ENCODE measurements at regions not wholly inside any gene's neighbourhood (a gene's known extent, or its start where the extent isn't known, plus 50 kb on each side); places are given as distances from the start of the nearest gene placed in this dataset.
"Not testable (repeated sequence)": the region's sequence is repeated elsewhere in the genome, so short reads cannot be mapped to it uniquely, and the experiment has no call there.

- no peak for DNase-seq
Observed at GRCh38 chr17:11182430-11182829, 58.6 kb upstream of the SHISA6 start.

GRCh38 chr17:11178581-11178980 is 62.4 kb upstream of the SHISA6 start:
- DNase-seq, result no peak

- DNase-seq, result no peak
Observed at GRCh38 chr17:11177340-11177739, 63.7 kb upstream of the SHISA6 start.

GRCh38 chr17:11176549-11176948 is 64.5 kb upstream of the SHISA6 start:
- no peak for DNase-seq

- no peak for DNase-seq
Observed at GRCh38 chr17:11170881-11171280, 70.1 kb upstream of the SHISA6 start.

GRCh38 chr17:11151818-11152425 is 89.1 kb upstream of the SHISA6 start:
- no peak for DNase-seq

- DNase-seq, result not testable (repeated sequence)
Observed at GRCh38 chr17:11150906-11151511, 90.0 kb upstream of the SHISA6 start.

- DNase-seq, result peak; percentile 15
Observed at GRCh38 chr17:11144358-11145233, 96.4 kb upstream of the SHISA6 start.

- DNase-seq, result no peak
Observed at GRCh38 chr17:11142231-11142630, 98.8 kb upstream of the SHISA6 start.

- DNase-seq, result no peak
Observed at GRCh38 chr17:11140501-11140900, 100.5 kb upstream of the SHISA6 start.

GRCh38 chr17:11140043-11140442 is 101.0 kb upstream of the SHISA6 start:
- DNase-seq, result no peak

- DNase-seq, result no peak
Observed at GRCh38 chr17:11138023-11138422, 103.0 kb upstream of the SHISA6 start.

GRCh38 chr17:11135819-11136218 is 105.2 kb upstream of the SHISA6 start:
- DNase-seq, result no peak

- no peak for DNase-seq
Observed at GRCh38 chr17:11130367-11130766, 110.6 kb upstream of the SHISA6 start.

GRCh38 chr17:11122908-11123307 is 118.1 kb upstream of the SHISA6 start:
- DNase-seq, result no peak

- DNase-seq, result no peak
Observed at GRCh38 chr17:11121341-11121985, 119.5 kb upstream of the SHISA6 start.

- no peak for DNase-seq
Observed at GRCh38 chr17:11109106-11109505, 131.9 kb upstream of the SHISA6 start.

- DNase-seq, result no peak
Observed at GRCh38 chr17:11105141-11105540, 135.9 kb upstream of the SHISA6 start.

GRCh38 chr17:11097121-11097520 is 143.9 kb upstream of the SHISA6 start:
- DNase-seq, result no peak

- DNase-seq, result no peak
Observed at GRCh38 chr17:11094331-11094730, 146.7 kb upstream of the SHISA6 start.

- DNase-seq, result no peak
Observed at GRCh38 chr17:11086646-11087340, 154.2 kb upstream of the SHISA6 start.

GRCh38 chr17:11082559-11082958 is 158.5 kb upstream of the SHISA6 start:
- DNase-seq, result no peak

GRCh38 chr17:11081342-11081741 is 159.7 kb upstream of the SHISA6 start:
- no peak for DNase-seq
